NT2/D1 (cell line): ENCODE measurements at regions not wholly inside any gene's neighbourhood (a gene's known extent, or its start where the extent isn't known, plus 50 kb on each side); places are given as distances from the start of the nearest gene placed in this dataset.

ENCODE experiments used
- DNase-seq: peaks from one replicate; pipeline ENCODE4 v3.0.0-alpha.2; 2011; ENCODE audit warnings: low read depth, low spot score
- H3K27me3 ChIP-seq: 2 replicates; pipeline ENCODE4 v1.6.0; 2011; ENCODE audit warnings: mild to moderate bottlenecking; ENCODE audit not compliant: insufficient read length, insufficient read depth
- H3K36me3 ChIP-seq: 2 replicates; pipeline ENCODE4 v1.6.1; 2011; ENCODE audit warnings: mild to moderate bottlenecking, low read length, mixed read lengths; ENCODE audit not compliant: insufficient read depth, insufficient read length
- H3K4me1 ChIP-seq: 2 replicates; pipeline ENCODE4 v1.5.1; 2011; ENCODE audit not compliant: insufficient read depth, insufficient read length
- H3K4me3 ChIP-seq: 2 replicates; pipeline ENCODE4 v1.5.1; 2011; ENCODE audit warnings: low read depth; ENCODE audit not compliant: insufficient read length
- H3K9ac ChIP-seq: 2 replicates; pipeline ENCODE4 v1.6.0; 2011; ENCODE audit warnings: low read depth; ENCODE audit not compliant: insufficient read length
- H3K9me3 ChIP-seq: 2 replicates; pipeline ENCODE4 v1.5.1; 2011; ENCODE audit warnings: mild to moderate bottlenecking, low read length; ENCODE audit not compliant: insufficient read depth
- SUZ12 ChIP-seq: IDR thresholded peaks from 2 replicates; pipeline ENCODE4 v1.6.1; 2011; ENCODE audit not compliant: insufficient read length, insufficient read depth; ENCODE audit errors: extremely low read depth
- YY1 ChIP-seq: IDR thresholded peaks from 2 replicates; pipeline ENCODE4 v1.6.1; 2011; ENCODE audit not compliant: insufficient read length, insufficient read depth
- ZNF274 ChIP-seq: IDR thresholded peaks from 2 replicates; pipeline ENCODE4 v1.6.1; 2011; ENCODE audit warnings: mild to moderate bottlenecking, low read depth, low read length

DNA sequence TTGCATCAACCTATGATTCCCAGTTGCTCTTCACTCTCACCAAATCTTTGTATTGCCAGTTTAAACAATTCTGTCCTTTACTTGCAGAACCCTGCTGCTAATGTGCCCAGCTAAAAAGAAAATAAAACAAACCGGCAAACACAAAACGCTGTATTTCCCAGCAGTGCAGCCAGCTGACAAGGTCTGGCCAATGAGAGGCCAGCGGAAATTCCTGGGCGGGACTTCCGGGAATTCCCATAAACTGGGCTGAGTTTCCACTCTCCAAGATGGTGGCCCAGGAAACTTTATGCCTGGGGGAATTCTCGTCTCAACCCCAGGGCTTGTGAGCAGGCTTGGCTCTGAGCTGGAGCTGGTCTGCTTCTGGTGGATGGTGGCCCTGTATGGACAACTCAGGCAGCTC, 807.3 kb upstream of the TMEM132C start:
- H3K27me3 ChIP-seq: peaks cover 33% of the 10 kb centered on the region
- no peaks in the 10 kb centered on the region for H3K36me3 ChIP-seq
- TF ChIP-seq SUZ12 (no peak), YY1 (no peak), ZNF274 (no peak)
- no peak overlapping the region for H3K4me3 ChIP-seq
- H3K9ac ChIP-seq: no peak overlapping the region
- H3K9me3 ChIP-seq: no peaks in the 10 kb centered on the region
- DNase-seq: no peak
- no peaks in the 10 kb centered on the region for H3K4me1 ChIP-seq

DNA sequence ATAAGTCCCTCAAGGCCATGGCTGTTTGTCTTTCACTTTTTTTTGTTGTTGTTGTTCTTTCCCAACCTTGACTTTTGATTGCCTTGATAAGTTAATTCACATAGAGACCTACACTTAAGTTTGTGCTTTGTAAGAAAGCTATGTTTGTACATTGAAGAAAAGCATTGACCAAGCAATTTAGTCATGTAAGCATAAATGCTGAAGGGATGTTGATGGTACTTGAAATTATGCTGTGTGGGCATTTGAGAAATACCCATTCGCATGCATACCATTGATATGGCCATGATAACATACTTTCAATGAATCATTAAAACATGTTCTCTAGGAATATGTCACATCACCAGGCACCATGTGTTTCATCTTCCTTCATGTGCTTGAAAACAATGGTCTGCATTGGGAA, 803.7 kb upstream of the TMEM132C start:
- Histone ChIP-seq H3K4me1 (no peaks in the 10 kb centered on the region), H3K36me3 (no peaks in the 10 kb centered on the region), H3K9me3 (no peaks in the 10 kb centered on the region), H3K9ac (no peak overlapping the region), H3K27me3 (peaks cover 2% of the 10 kb centered on the region), H3K4me3 (no peak overlapping the region)
- no peak for TF ChIP-seq ZNF274
- no peak for TF ChIP-seq SUZ12
- TF ChIP-seq YY1: no peak
- no peak for DNase-seq

DNA sequence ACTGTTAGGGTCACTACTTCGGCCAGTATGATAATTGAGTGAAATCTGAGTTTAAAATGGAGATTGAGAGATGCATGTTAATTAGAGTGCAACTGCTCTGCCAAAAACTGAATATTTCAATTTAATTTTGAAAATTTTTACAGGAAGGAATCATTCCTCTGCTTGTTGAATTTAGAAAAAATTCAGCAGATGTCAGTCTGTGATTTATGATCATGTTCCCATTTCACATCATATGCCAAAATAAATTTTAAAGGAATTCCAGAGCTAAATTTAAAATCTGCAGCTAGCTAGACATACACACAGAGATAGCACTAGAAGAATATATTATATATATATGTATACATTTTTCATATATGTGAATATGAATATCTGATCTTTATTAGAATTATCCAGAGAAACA, 797.6 kb upstream of the TMEM132C start:
- no peak overlapping the region for H3K4me3 ChIP-seq
- no peaks in the 10 kb centered on the region for H3K4me1 ChIP-seq
- TF ChIP-seq SUZ12 (no peak), ZNF274 (no peak), YY1 (no peak)
- no peaks in the 10 kb centered on the region for H3K36me3 ChIP-seq
- H3K27me3 ChIP-seq: no peaks in the 10 kb centered on the region
- H3K9me3 ChIP-seq: no peaks in the 10 kb centered on the region
- DNase-seq: no peak
- H3K9ac ChIP-seq: no peak overlapping the region

DNA sequence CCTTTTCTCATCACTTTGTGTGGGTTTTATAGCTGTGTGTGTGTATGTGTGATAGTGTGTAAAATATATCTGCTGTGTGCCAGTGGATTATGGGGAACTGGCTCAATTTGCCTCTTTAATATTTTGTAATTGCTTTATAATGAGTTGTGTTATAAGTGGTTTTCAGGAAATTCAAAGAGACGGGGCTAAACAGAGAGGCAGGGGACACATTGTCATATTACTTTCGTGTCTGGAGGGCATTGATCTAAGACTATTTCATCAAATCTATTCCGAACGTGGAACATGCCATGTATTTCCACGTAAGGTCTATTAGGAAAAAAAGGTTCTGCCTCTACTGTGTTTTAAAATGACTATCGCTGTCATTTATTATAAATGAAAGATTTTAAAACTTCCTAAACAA, 793.2 kb upstream of the TMEM132C start:
- Histone ChIP-seq H3K36me3 (no peaks in the 10 kb centered on the region), H3K27me3 (no peaks in the 10 kb centered on the region), H3K4me1 (no peaks in the 10 kb centered on the region), H3K9ac (no peak overlapping the region), H3K4me3 (no peak overlapping the region), H3K9me3 (no peaks in the 10 kb centered on the region)
- no peak for DNase-seq
- TF ChIP-seq YY1 (no peak), ZNF274 (no peak), SUZ12 (no peak)

DNA sequence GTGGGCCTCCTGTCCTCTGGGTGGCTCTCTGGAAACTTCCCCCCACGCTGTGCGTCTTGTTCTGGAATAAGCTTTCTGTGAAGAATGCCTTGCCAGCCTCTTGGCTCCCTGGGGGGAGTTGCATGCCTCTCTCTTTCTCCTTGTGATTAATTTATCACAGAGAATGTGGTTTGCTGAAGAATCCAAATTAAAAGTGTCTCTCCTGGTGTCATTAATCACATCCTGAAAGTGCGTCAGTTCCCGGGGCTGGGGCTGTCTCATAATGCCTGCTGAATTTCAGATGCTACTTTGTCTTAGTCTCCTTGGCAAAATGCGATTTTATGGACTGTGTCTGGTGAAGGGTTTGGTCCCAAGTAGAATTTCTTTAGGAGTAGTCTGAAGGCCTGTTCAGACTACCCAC, 787.7 kb upstream of the TMEM132C start:
- TF ChIP-seq YY1 (no peak), ZNF274 (no peak), SUZ12 (no peak)
- no peak for DNase-seq
- no peaks in the 10 kb centered on the region; the same call in 1 of the 2 replicates for H3K9me3 ChIP-seq
- no peaks in the 10 kb centered on the region for H3K4me1 ChIP-seq
- no peaks in the 10 kb centered on the region for H3K36me3 ChIP-seq
- H3K9ac ChIP-seq: no peak overlapping the region
- H3K27me3 ChIP-seq: no peaks in the 10 kb centered on the region
- H3K4me3 ChIP-seq: no peak overlapping the region

DNA sequence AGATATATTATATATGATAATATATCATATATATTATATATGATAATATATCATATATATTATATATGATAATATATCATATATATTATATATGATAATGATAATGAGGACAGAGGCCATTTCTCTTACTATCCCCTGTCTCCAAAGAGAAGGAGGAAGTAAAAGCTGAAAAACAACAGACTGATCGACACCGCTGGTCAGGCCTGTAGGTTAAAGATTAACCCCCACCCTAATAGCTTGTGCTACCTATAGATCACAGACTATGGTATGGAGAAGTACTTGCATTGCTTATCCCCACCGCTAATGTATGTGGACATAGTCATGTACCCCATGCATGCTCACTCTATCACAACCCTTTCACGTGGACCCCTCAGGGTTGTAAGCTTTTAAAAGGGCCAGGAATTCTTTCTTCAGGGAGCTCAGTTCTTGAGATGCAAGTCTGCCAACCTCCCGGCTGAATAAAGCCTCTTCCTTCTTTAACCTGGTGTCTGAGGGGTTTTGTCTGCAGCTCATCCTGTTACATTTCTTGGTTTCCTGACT, 786.1 kb upstream of the TMEM132C start:
- DNase-seq: no peak
- no peaks in the 10 kb centered on the region for H3K4me1 ChIP-seq
- no peak overlapping the region for H3K4me3 ChIP-seq
- H3K9ac ChIP-seq: no peak overlapping the region
- no peaks in the 10 kb centered on the region for H3K27me3 ChIP-seq
- TF ChIP-seq ZNF274 (no peak), SUZ12 (no peak), YY1 (no peak)
- no peaks in the 10 kb centered on the region for H3K36me3 ChIP-seq
- H3K9me3 ChIP-seq: no peaks in the 10 kb centered on the region; the same call in 1 of the 2 replicates

DNA sequence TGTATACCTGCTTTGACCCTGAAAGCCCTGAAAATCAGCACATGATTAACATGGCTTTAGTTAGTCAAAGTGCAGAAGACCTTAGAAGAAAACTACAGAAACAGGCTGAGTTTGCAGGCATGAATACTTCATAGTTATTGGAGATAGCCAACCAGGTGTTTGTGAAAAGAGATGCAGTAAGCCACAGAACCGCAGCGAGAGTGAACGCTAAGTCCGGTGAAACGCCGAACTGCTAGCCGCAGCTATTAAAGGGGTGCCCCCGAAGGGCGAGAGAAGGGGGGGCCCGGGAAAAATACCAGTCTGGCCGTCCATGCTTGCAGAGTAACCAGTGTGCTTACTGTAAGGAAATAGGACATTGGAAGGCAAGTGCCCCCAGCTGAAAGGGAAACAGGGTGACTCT, 784.0 kb upstream of the TMEM132C start:
- Histone ChIP-seq H3K27me3 (no peaks in the 10 kb centered on the region), H3K9me3 (no peaks in the 10 kb centered on the region; the same call in 1 of the 2 replicates)
- TF ChIP-seq SUZ12 (no peak), ZNF274 (no peak), YY1 (no peak)

DNA sequence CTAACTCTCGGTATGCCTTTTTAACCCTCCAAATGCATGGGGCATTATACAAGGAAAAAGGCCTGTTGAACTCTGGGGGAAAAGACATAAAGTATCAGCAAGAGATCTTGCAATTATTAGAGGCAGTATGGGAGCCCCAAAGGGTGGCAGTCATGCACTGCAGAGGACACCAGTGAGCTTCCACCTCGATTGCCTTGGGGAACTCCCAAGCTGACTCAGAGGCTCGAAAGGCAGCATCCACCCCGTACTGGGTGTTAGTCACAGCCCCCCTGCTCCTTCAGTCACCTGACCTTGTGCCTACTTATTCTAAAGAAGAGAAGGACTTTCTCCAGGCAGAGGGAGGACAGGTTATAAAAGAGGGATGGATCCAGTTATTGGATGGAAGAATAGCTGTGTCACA, 781.4 kb upstream of the TMEM132C start:
- Histone ChIP-seq H3K4me3 (no peak overlapping the region), H3K27me3 (no peaks in the 10 kb centered on the region), H3K4me1 (no peaks in the 10 kb centered on the region), H3K9me3 (no peaks in the 10 kb centered on the region; the same call in 1 of the 2 replicates), H3K9ac (no peak overlapping the region), H3K36me3 (no peaks in the 10 kb centered on the region)
- peak; percentile 15 for DNase-seq
- no peak for TF ChIP-seq YY1
- TF ChIP-seq SUZ12: no peak
- TF ChIP-seq ZNF274: no peak

More for the DNA sequence above, 784.0 kb upstream of the TMEM132C start:
- no peak overlapping the region for H3K4me3 ChIP-seq
- no peaks in the 10 kb centered on the region for H3K36me3 ChIP-seq
- H3K9ac ChIP-seq: no peak overlapping the region
- no peaks in the 10 kb centered on the region for H3K4me1 ChIP-seq
- no peak for DNase-seq
